ENCODE measurements at regions not wholly inside any gene's neighbourhood (a gene's known extent, or its start where the extent isn't known, plus 50 kb on each side); places are given as distances from the start of the nearest gene placed in this dataset.

GRCh38 chr11:116412118-116412889 lies 360.5 kb downstream of the BUD13 start (continued):
- no peak for TF ChIP-seq ATF7-NPFF (CRISPR knock-in tag; IDR thresholded peaks at IDR 0.05; ENCODE audit: low read depth)
- TF ChIP-seq KAT8 (CRISPR knock-in tag; IDR thresholded peaks at IDR 0.05): 0 out of 2 replicates have a peak, but pooled peaks have one; percentile 50
- no peak for TF ChIP-seq FOXP1 (IDR thresholded peaks at IDR 0.05)
- TF ChIP-seq FOXP1 (CRISPR knock-in tag; IDR thresholded peaks at IDR 0.05): peak; percentile 65
- no peak for TF ChIP-seq ZNF143 (CRISPR knock-in tag; IDR thresholded peaks at IDR 0.05)
- no peak for TF ChIP-seq AKNA (CRISPR knock-in tag; IDR thresholded peaks at IDR 0.05; ENCODE audit: borderline replicate concordance)
- TF ChIP-seq ZBTB38 (CRISPR knock-in tag; IDR thresholded peaks at IDR 0.05): no peak
- no peak for TF ChIP-seq CHD4 (IDR thresholded peaks at IDR 0.05; ENCODE audit: borderline replicate concordance, low read length)
- TF ChIP-seq ZNF460 (CRISPR knock-in tag; IDR thresholded peaks at IDR 0.05; ENCODE audit: borderline replicate concordance): no peak
- TF ChIP-seq MLX (CRISPR knock-in tag; IDR thresholded peaks at IDR 0.05): peak; percentile 87; the same call in 1 of the 2 replicates
- 0 out of 2 replicates have a peak, but pooled peaks have one; percentile 22 for TF ChIP-seq ZNF614 (CRISPR knock-in tag; IDR thresholded peaks at IDR 0.05; ENCODE audit: borderline replicate concordance)
- peak; percentile 73 for TF ChIP-seq HDAC2 (CRISPR knock-in tag; IDR thresholded peaks at IDR 0.05)
- peak; percentile 26 for TF ChIP-seq TBL1XR1 (IDR thresholded peaks at IDR 0.05; ENCODE audit: borderline replicate concordance, low read length, partially characterized antibody)
- TF ChIP-seq HCFC1 (IDR thresholded peaks at IDR 0.05; ENCODE audit: low read depth, low read length): no peak
- TF ChIP-seq RCOR2 (CRISPR knock-in tag; IDR thresholded peaks at IDR 0.05): 0 out of 2 replicates have a peak, but pooled peaks have one; percentile 32
- TF ChIP-seq ZNF747 (CRISPR knock-in tag; IDR thresholded peaks at IDR 0.05; ENCODE audit: borderline replicate concordance): 0 out of 2 replicates have a peak, but pooled peaks have one; percentile 30
- TF ChIP-seq ZNF430 (CRISPR knock-in tag; IDR thresholded peaks at IDR 0.05): peak; percentile 44; the same call in 1 of the 2 replicates
- TF ChIP-seq ESRRA (CRISPR knock-in tag; IDR thresholded peaks at IDR 0.05; ENCODE audit: low read depth): 0 out of 2 replicates have a peak, but pooled peaks have one; percentile 24
- TF ChIP-seq FOXO1 (CRISPR knock-in tag; IDR thresholded peaks at IDR 0.05): peak; percentile 48; the same call in 1 of the 2 replicates
- TF ChIP-seq FOXA1 (IDR thresholded peaks at IDR 0.05): peak; percentile 10; the same call in 1 of the 2 replicates
- TF ChIP-seq FOXA1 (CRISPR knock-in tag; IDR thresholded peaks at IDR 0.05): peak; percentile 80
- TF ChIP-seq, protein P1, sequence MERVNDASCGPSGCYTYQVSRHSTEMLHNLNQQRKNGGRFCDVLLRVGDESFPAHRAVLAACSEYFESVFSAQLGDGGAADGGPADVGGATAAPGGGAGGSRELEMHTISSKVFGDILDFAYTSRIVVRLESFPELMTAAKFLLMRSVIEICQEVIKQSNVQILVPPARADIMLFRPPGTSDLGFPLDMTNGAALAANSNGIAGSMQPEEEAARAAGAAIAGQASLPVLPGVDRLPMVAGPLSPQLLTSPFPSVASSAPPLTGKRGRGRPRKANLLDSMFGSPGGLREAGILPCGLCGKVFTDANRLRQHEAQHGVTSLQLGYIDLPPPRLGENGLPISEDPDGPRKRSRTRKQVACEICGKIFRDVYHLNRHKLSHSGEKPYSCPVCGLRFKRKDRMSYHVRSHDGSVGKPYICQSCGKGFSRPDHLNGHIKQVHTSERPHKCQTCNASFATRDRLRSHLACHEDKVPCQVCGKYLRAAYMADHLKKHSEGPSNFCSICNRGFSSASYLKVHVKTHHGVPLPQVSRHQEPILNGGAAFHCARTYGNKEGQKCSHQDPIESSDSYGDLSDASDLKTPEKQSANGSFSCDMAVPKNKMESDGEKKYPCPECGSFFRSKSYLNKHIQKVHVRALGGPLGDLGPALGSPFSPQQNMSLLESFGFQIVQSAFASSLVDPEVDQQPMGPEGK (CRISPR knock-in tag; IDR thresholded peaks at IDR 0.05): peak; percentile 69
- peak; percentile 62 for TF ChIP-seq THAP11 (CRISPR knock-in tag; IDR thresholded peaks at IDR 0.05)
- peak in 1 of 2 experiments; percentile 43; a peak in 1 of 4 replicates for TF ChIP-seq KLF16 (CRISPR knock-in tag; IDR thresholded peaks at IDR 0.05)
- TF ChIP-seq ZNF839 (CRISPR knock-in tag; IDR thresholded peaks at IDR 0.05; ENCODE audit: borderline replicate concordance): no peak

Data from HepG2 (cell line).